A549 (cell line): ENCODE measurements at regions not wholly inside any gene's neighbourhood (a gene's known extent, or its start where the extent isn't known, plus 50 kb on each side); places are given as distances from the start of the nearest gene placed in this dataset.

Experiments
- ATAC-seq, 2 experiments: fragments of 200-7000 bp in 1 of 2; fragments of >200 bp in 1 of 2; cut with Nextera tagmentation in 1 of 2; cut with Tn5 transposase in 1 of 2; 3 replicates each; pipeline versions ENCODE4 v1.8.0 to v1.9.1; 2018 to 2020; ENCODE audit warnings: mild to moderate bottlenecking in 1 of 2, moderate library complexity in 1 of 2
- CTCF ChIA-PET: fragments of 300-600 bp; sonication (Branson Sonifier 250); formaldehyde crosslinking; extraction: SDS; loops from one replicate; lab custom pipeline; 2021; ENCODE audit warnings: antibody characterized with exemption, inconsistent platforms; lab: Yijun Ruan, JAX
- POLR2A ChIA-PET: fragments of 350-600 bp; formaldehyde crosslinking; extraction: SDS; loops from one replicate; lab custom pipeline; 2021; ENCODE audit warnings: antibody characterized with exemption, inconsistent platforms; lab: Yijun Ruan, JAX
- DNase-seq, 2 experiments: peaks; one replicate each; pipeline versions ENCODE4 v3.0.0 to v3.0.0-alpha.2; 2011 to 2016; ENCODE audit warnings: low read depth in 1 of 2, low spot score in 1 of 2
- FAIRE-seq: peaks from 2 replicates; lab custom pipeline; 2011; peaks lifted over from hg19 to GRCh38; lab: Jason Lieb, UNC
- H3K27ac ChIP-seq, 2 experiments: fragments of >200 bp; sonication (Bioruptor Twin); formaldehyde crosslinking; 3 replicates each; pipeline ENCODE4 v1.5.1; 2016 to 2017
- H3K4me1 ChIP-seq: fragments of >200 bp; sonication (Bioruptor Twin); formaldehyde crosslinking; 3 replicates; pipeline ENCODE4 v1.6.1; 2016
- H3K4me2 ChIP-seq: fragments of >200 bp; sonication (Bioruptor Twin); formaldehyde crosslinking; 3 replicates; pipeline ENCODE4 v1.6.1; 2016
- H3K4me3 ChIP-seq: fragments of >200 bp; sonication (Bioruptor Twin); formaldehyde crosslinking; 3 replicates; pipeline ENCODE4 v1.5.1; 2016
- H3K9me3 ChIP-seq: fragments of >200 bp; sonication (Bioruptor Twin); formaldehyde crosslinking; 3 replicates; pipeline ENCODE4 v1.6.1; 2016
- BHLHE40 ChIP-seq: IDR thresholded peaks from 2 replicates; pipeline ENCODE4 v1.6.1; 2012; ENCODE audit warnings: low read depth, low read length, inconsistent platforms
- CBX8 ChIP-seq: fragments of 200-600 bp; sonication (generic); IDR thresholded peaks from 2 replicates; pipeline ENCODE4 v1.6.1; 2016
- CHD2 ChIP-seq: fragments of 150-350 bp; IDR thresholded peaks from 2 replicates; pipeline ENCODE4 v1.6.1; 2014; ENCODE audit warnings: low read length; ENCODE audit not compliant: partially characterized antibody
- CHD4 ChIP-seq: fragments of 200-600 bp; sonication (generic); IDR thresholded peaks from 2 replicates; pipeline ENCODE4 v1.6.1; 2016; ENCODE audit warnings: antibody characterized with exemption, mild to moderate bottlenecking, borderline replicate concordance
- EHMT2 ChIP-seq: fragments of 200-600 bp; sonication (generic); IDR thresholded peaks from 2 replicates; pipeline ENCODE4 v1.6.1; 2016; ENCODE audit warnings: antibody characterized with exemption, low read depth, mild to moderate bottlenecking, moderate library complexity
- EP300 ChIP-seq, 2 experiments: fragments of >200 bp; sonication (Bioruptor Twin); formaldehyde crosslinking; IDR thresholded peaks; 2 replicates in 1 of 2; 3 replicates in 1 of 2; pipeline ENCODE4 v1.6.1; 2016 to 2017
- ESRRA ChIP-seq: fragments of 150-350 bp; IDR thresholded peaks from 2 replicates; pipeline ENCODE4 v1.6.1; 2014; ENCODE audit warnings: mild to moderate bottlenecking, low read length, borderline replicate concordance
- FOSL2 ChIP-seq, 2 experiments: fragments of 450-650 bp in 1 of 2; fragments of >200 bp in 1 of 2; sonication (Bioruptor Twin) in 1 of 2; formaldehyde crosslinking; IDR thresholded peaks; 2 replicates each; pipeline versions ENCODE4 v1.5.0 to v1.6.1; 2016 to 2020; ENCODE audit warnings: mild to moderate bottlenecking in 1 of 2, moderate library complexity in 1 of 2
- GATA3 ChIP-seq: IDR thresholded peaks from 2 replicates; pipeline ENCODE4 v1.6.1; 2012; ENCODE audit warnings: borderline replicate concordance
- HEYL ChIP-seq: fragments of 250-450 bp; sonication (Bioruptor Pico); IDR thresholded peaks from 2 replicates; pipeline ENCODE4 v1.8.0; 2021; ENCODE audit warnings: mild to moderate bottlenecking, moderate library complexity
- HOXB13 ChIP-seq: fragments of 250-450 bp; sonication (Bioruptor Pico); IDR thresholded peaks from 2 replicates; pipeline ENCODE4 v1.5.0; 2020; ENCODE audit warnings: low read depth, mild to moderate bottlenecking, moderate library complexity
- JUN ChIP-seq, 2 experiments: fragments of >200 bp; sonication (Bioruptor Twin); formaldehyde crosslinking; IDR thresholded peaks; 2 replicates in 1 of 2; 3 replicates in 1 of 2; pipeline ENCODE4 v1.6.1; 2016 to 2017
- JUNB ChIP-seq: fragments of >200 bp; sonication (Bioruptor Twin); formaldehyde crosslinking; IDR thresholded peaks from 2 replicates; pipeline ENCODE4 v1.6.1; 2016
- KDM1A ChIP-seq: fragments of 200-600 bp; sonication (generic); IDR thresholded peaks from 2 replicates; pipeline ENCODE4 v1.6.1; 2016; ENCODE audit warnings: low read depth, mild to moderate bottlenecking
- MAFK ChIP-seq: fragments of 450-650 bp; IDR thresholded peaks from 2 replicates; pipeline ENCODE4 v1.6.1; 2014; ENCODE audit not compliant: partially characterized antibody
- MAX ChIP-seq: IDR thresholded peaks from 2 replicates; pipeline ENCODE4 v1.6.1; 2012
- PBX3 ChIP-seq: IDR thresholded peaks from 2 replicates; pipeline ENCODE4 v1.6.1; 2012
- PHF8 ChIP-seq: fragments of 200-600 bp; sonication (generic); IDR thresholded peaks from 2 replicates; pipeline ENCODE4 v1.6.1; 2016; ENCODE audit warnings: low read depth, mild to moderate bottlenecking, antibody characterized with exemption, moderate library complexity, borderline replicate concordance
- POLR2A ChIP-seq: IDR thresholded peaks from 2 replicates; pipeline ENCODE4 v1.6.1; 2012; ENCODE audit warnings: mild to moderate bottlenecking, low read length
- POLR2AphosphoS2 ChIP-seq: conservative IDR thresholded peaks from 2 replicates; pipeline ENCODE4 v1.6.1; 2012; ENCODE audit warnings: low read length, improper control_type of control experiment, inconsistent platforms
- RARB ChIP-seq: fragments of 250-450 bp; sonication (Bioruptor Pico); IDR thresholded peaks from 2 replicates; pipeline ENCODE4 v1.8.0; 2021; ENCODE audit warnings: mild to moderate bottlenecking, moderate library complexity
- RCOR1 ChIP-seq: fragments of 150-350 bp; IDR thresholded peaks from 2 replicates; pipeline ENCODE4 v1.6.1; 2014; ENCODE audit warnings: antibody characterized with exemption, low read length, low read depth
- REST ChIP-seq: fragments of 200-600 bp; sonication (generic); IDR thresholded peaks from 2 replicates; pipeline ENCODE4 v1.6.1; 2016; ENCODE audit warnings: antibody characterized with exemption, mild to moderate bottlenecking, moderate library complexity
- ZFP36 ChIP-seq: fragments of 450-650 bp; IDR thresholded peaks from 2 replicates; pipeline ENCODE4 v1.6.1; 2014; ENCODE audit warnings: borderline replicate concordance; ENCODE audit not compliant: partially characterized antibody
- ZSCAN20 ChIP-seq: fragments of 250-450 bp; sonication (Bioruptor Pico); IDR thresholded peaks from 2 replicates; pipeline ENCODE4 v1.8.0; 2022; ENCODE audit warnings: mild to moderate bottlenecking, moderate library complexity
- WGBS: methylation state at CpG from one replicate; pipeline ENCODE4 v1.1.6; 2017; ENCODE audit errors: missing lambda C conversion rate; 5-methylcytosine and 5-hydroxymethylcytosine counted together

- 28% methylated on average over 3 of the region's 3 CpGs for WGBS
- POLR2A ChIA-PET, result no interaction called here
Measured at GRCh38 chr12:74983917-74984316, 225.7 kb downstream of the KCNC2 start.

GRCh38 chr12:74984631-74985030 is 225.0 kb downstream of the KCNC2 start:
- ChIA-PET CTCF (interaction anchor here (1.1 kb wide), 1 partner anchor 11 kb away, joined by 3 read pairs; no protein-coding TSS in a partner anchor), POLR2A (no interaction called here)
- no peak overlapping the region for H3K4me2 ChIP-seq
- no peaks in the 10 kb centered on the region for H3K4me1 ChIP-seq
- FAIRE-seq (no peak), ATAC-seq (no peak), DNase-seq (no peak)
- H3K4me3 ChIP-seq, result no peak overlapping the region
- no peak overlapping the region for H3K27ac ChIP-seq
- H3K9me3 ChIP-seq, result no peaks in the 10 kb centered on the region
- no peak for TF ChIP-seq POLR2AphosphoS2
- TF ChIP-seq EHMT2, result no peak
- no peak for TF ChIP-seq RARB
- TF ChIP-seq JUN (IDR thresholded peaks at IDR 0.05), result no peak
- no peak for TF ChIP-seq CBX8
- no peak for TF ChIP-seq CHD4
- no peak for TF ChIP-seq MAX
- no peak for TF ChIP-seq RCOR1
- TF ChIP-seq JUNB, result no peak
- 42% methylated on average over 4 of the region's 4 CpGs for WGBS

More at GRCh38 chr12:74983917-74984316, 225.7 kb downstream of the KCNC2 start:
- ATAC-seq (no peak), FAIRE-seq (no peak), DNase-seq (no peak)
- Histone ChIP-seq H3K4me3 (no peak overlapping the region), H3K4me2 (no peak overlapping the region)
- TF ChIP-seq KDM1A (no peak), FOSL2 (IDR thresholded peaks at IDR 0.05) (no peak), FOSL2 (CRISPR knock-in tag; IDR thresholded peaks at IDR 0.05) (no peak), CBX8 (no peak), PHF8 (no peak)
- TF ChIP-seq, all 56 proteins: peak for 0
- no peaks in the 10 kb centered on the region for H3K9me3 ChIP-seq
- CTCF ChIA-PET, result interaction anchor here (1.1 to 1.2 kb wide), 2 partner anchors 9 to 11 kb away, joined by 3 read pairs; no protein-coding TSS in a partner anchor
- no peak overlapping the region for H3K27ac ChIP-seq
- H3K4me1 ChIP-seq, result no peaks in the 10 kb centered on the region

- POLR2A ChIA-PET, result no interaction called here
- CTCF ChIA-PET, result no interaction called here
- ATAC-seq (no peak), FAIRE-seq (no peak), DNase-seq (no peak)
- no peaks in the 10 kb centered on the region for H3K4me1 ChIP-seq
- H3K4me2 ChIP-seq, result no peak overlapping the region
- no peak overlapping the region for H3K4me3 ChIP-seq
- 73% methylated on average over 11 of the region's 11 CpGs for WGBS
- TF ChIP-seq ESRRA (no peak), ZSCAN20 (no peak), POLR2A (no peak), CHD2 (no peak), MAFK (no peak), PBX3 (no peak), BHLHE40 (no peak), EP300 (IDR thresholded peaks at IDR 0.05) (no peak), JUN (IDR thresholded peaks at IDR 0.05) (no peak), REST (no peak), GATA3 (no peak), HOXB13 (no peak), ZFP36 (no peak), HEYL (CRISPR knock-in tag) (no peak)
- no peaks in the 10 kb centered on the region for H3K9me3 ChIP-seq
- no peak overlapping the region for H3K27ac ChIP-seq
Measured at GRCh38 chr12:74985293-74985985, 224.2 kb downstream of the KCNC2 start.
